LNCaP clone FGC (cell line): ENCODE measurements at regions not wholly inside any gene's neighbourhood (a gene's known extent, or its start where the extent isn't known, plus 50 kb on each side); places are given as distances from the start of the nearest gene placed in this dataset.

ENCODE experiments used
- DNase-seq: peaks from one replicate; pipeline ENCODE4 v3.0.0-alpha.2; 2011; ENCODE audit warnings: low read depth
- H3K4me3 ChIP-seq: 2 replicates; pipeline ENCODE4 v1.5.1; 2011; ENCODE audit warnings: mild to moderate bottlenecking, low read depth, low read length, control low read depth
- CTCF ChIP-seq: IDR thresholded peaks from 2 replicates; pipeline ENCODE4 v1.5.1; 2012; ENCODE audit warnings: mild to moderate bottlenecking; ENCODE audit not compliant: control insufficient read depth, insufficient read depth; ENCODE audit errors: extremely low read depth

GRCh38 chr4:123846092-123846491, 449.5 kb downstream of the SPRY1 start:
- no peak for TF ChIP-seq CTCF
- H3K4me3 ChIP-seq = no peak overlapping the region
- no peak for DNase-seq

GRCh38 chr4:123846561-123846960, 450.0 kb downstream of the SPRY1 start:
- H3K4me3 ChIP-seq = no peak overlapping the region
- TF ChIP-seq CTCF = no peak
- DNase-seq = no peak

- DNase-seq = no peak
- no peak overlapping the region for H3K4me3 ChIP-seq
- TF ChIP-seq CTCF = no peak
These were observed 452.0 kb downstream of the SPRY1 start for GRCh38 chr4:123848606-123849005.

GRCh38 chr4:123849495-123849894, 452.9 kb downstream of the SPRY1 start:
- no peak for TF ChIP-seq CTCF
- peak; percentile 72 for DNase-seq
- H3K4me3 ChIP-seq = no peak overlapping the region

GRCh38 chr4:123851521-123851920, 454.9 kb downstream of the SPRY1 start:
- no peak for TF ChIP-seq CTCF
- no peak overlapping the region for H3K4me3 ChIP-seq
- DNase-seq = no peak

- TF ChIP-seq CTCF = no peak
- no peak for DNase-seq
- H3K4me3 ChIP-seq = no peak overlapping the region
These were observed 457.1 kb downstream of the SPRY1 start for GRCh38 chr4:123853651-123854050.

DNA sequence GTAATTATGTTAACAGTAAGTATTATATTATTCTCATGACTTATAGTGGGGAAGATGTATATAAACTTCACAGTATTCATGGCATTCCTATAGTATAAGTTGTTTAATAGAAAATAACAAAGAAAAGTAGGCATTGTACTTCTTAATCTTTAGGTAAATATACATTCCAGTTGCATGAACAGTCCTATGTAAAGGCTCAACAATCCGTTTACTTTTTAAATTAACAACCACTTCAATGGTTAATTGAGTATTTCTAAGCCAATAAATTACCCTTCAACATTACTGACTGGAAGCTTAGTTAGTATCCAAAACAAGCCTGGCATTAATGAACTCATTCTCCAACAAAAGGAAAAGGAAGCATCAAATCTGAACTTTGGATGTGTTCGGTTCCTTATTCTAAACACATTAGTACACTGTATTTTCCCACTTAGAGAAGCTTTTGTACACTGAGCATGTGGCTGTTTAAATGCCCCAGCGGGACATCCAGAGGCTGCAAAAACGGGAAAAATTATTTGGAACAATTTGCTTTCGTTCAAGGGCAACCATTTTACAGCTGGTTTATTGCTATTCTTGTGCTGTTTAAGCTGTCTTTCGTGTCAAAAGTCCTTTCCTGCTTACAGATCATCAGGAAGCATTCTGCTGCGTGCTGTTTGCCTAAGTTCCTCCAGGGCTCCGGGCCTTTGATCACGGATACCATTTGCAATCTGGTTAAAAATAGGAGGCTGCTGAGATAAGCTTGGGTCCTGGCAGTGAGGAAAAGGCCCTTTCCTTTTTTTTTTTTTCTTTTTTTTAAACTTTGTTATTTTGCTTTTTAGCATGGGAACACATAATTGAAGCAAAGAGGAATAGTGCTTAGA, 460.3 kb downstream of the SPRY1 start:
- TF ChIP-seq CTCF = 0 out of 2 replicates have a peak, but pooled peaks have one; percentile 7
- no peak overlapping the region for H3K4me3 ChIP-seq
- peak; percentile 37 for DNase-seq
